ENCODE measurements at regions not wholly inside any gene's neighbourhood (a gene's known extent, or its start where the extent isn't known, plus 50 kb on each side); places are given as distances from the start of the nearest gene placed in this dataset.

- TF ChIP-seq, protein P1, sequence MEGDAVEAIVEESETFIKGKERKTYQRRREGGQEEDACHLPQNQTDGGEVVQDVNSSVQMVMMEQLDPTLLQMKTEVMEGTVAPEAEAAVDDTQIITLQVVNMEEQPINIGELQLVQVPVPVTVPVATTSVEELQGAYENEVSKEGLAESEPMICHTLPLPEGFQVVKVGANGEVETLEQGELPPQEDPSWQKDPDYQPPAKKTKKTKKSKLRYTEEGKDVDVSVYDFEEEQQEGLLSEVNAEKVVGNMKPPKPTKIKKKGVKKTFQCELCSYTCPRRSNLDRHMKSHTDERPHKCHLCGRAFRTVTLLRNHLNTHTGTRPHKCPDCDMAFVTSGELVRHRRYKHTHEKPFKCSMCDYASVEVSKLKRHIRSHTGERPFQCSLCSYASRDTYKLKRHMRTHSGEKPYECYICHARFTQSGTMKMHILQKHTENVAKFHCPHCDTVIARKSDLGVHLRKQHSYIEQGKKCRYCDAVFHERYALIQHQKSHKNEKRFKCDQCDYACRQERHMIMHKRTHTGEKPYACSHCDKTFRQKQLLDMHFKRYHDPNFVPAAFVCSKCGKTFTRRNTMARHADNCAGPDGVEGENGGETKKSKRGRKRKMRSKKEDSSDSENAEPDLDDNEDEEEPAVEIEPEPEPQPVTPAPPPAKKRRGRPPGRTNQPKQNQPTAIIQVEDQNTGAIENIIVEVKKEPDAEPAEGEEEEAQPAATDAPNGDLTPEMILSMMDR (IDR thresholded peaks at IDR 0.05; ENCODE audit: low read length) = no peak
- TF ChIP-seq EZH2 (IDR thresholded peaks at IDR 0.05; ENCODE audit: borderline replicate concordance, low read length) = no peak
Observed at GRCh38 chr13:74555651-74556420, 421.6 kb upstream of the KLF12 start.

All from OCI-LY1 (cell line).